ENCODE measurements at regions not wholly inside any gene's neighbourhood (a gene's known extent, or its start where the extent isn't known, plus 50 kb on each side); places are given as distances from the start of the nearest gene placed in this dataset.

DNA sequence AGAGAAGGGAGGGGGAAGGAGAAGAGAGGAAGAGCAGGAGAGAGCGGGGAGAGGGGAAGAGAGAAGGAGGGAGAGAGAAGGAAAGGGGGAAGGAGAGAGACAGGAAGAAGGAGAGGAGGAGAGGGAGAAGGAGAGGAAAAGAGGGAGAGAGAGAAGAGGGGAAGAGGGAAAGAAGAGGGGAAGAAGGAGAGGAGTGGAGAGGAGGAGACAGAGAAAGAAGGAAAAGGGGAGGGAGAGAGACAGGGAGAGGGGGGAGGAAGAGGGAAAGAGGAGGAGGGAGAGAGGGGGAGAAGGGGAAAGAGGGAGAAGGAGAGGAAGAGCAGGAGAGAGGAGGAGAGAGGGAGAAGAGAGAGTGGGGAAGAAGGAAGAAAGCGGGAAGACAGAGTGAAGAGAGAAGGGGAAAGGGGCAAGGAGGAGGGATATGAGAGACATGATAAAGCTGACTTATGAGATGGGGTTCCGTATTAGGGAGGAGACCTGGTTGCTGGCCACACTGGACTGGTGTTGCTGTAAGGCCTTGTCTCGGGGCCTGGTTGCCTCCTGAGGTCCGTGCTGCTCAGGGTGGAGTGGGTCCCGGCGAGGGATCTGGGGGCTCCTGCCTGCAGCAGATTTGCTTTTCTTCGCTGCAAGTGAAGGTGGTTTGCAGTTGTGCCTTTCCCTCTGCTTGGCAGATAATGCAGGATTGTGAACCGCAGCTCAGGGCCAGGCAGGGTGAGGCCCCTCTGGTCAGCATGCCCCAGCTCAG is 139.5 kb downstream of the TEX29 start:
- TF ChIP-seq, protein P1, sequence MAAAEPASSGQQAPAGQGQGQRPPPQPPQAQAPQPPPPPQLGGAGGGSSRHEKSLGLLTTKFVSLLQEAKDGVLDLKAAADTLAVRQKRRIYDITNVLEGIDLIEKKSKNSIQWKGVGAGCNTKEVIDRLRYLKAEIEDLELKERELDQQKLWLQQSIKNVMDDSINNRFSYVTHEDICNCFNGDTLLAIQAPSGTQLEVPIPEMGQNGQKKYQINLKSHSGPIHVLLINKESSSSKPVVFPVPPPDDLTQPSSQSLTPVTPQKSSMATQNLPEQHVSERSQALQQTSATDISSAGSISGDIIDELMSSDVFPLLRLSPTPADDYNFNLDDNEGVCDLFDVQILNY (CRISPR knock-in tag; IDR thresholded peaks at IDR 0.05): no peak
- TF ChIP-seq CTCF (IDR thresholded peaks at IDR 0.05): no peak
- no peak for TF ChIP-seq GABPB1 (CRISPR knock-in tag; IDR thresholded peaks at IDR 0.05)
- TF ChIP-seq, protein P2, sequence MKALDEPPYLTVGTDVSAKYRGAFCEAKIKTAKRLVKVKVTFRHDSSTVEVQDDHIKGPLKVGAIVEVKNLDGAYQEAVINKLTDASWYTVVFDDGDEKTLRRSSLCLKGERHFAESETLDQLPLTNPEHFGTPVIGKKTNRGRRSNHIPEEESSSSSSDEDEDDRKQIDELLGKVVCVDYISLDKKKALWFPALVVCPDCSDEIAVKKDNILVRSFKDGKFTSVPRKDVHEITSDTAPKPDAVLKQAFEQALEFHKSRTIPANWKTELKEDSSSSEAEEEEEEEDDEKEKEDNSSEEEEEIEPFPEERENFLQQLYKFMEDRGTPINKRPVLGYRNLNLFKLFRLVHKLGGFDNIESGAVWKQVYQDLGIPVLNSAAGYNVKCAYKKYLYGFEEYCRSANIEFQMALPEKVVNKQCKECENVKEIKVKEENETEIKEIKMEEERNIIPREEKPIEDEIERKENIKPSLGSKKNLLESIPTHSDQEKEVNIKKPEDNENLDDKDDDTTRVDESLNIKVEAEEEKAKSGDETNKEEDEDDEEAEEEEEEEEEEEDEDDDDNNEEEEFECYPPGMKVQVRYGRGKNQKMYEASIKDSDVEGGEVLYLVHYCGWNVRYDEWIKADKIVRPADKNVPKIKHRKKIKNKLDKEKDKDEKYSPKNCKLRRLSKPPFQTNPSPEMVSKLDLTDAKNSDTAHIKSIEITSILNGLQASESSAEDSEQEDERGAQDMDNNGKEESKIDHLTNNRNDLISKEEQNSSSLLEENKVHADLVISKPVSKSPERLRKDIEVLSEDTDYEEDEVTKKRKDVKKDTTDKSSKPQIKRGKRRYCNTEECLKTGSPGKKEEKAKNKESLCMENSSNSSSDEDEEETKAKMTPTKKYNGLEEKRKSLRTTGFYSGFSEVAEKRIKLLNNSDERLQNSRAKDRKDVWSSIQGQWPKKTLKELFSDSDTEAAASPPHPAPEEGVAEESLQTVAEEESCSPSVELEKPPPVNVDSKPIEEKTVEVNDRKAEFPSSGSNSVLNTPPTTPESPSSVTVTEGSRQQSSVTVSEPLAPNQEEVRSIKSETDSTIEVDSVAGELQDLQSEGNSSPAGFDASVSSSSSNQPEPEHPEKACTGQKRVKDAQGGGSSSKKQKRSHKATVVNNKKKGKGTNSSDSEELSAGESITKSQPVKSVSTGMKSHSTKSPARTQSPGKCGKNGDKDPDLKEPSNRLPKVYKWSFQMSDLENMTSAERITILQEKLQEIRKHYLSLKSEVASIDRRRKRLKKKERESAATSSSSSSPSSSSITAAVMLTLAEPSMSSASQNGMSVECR (CRISPR knock-in tag; IDR thresholded peaks at IDR 0.05; ENCODE audit: borderline replicate concordance): no peak
- TF ChIP-seq ATF1 (CRISPR knock-in tag; IDR thresholded peaks at IDR 0.05): no peak
- TF ChIP-seq ZNF423 (CRISPR knock-in tag; IDR thresholded peaks at IDR 0.05): no peak

Data from WTC11 (cell line).